UCSD-AML1 (cell line): ENCODE measurements at regions not wholly inside any gene's neighbourhood (a gene's known extent, or its start where the extent isn't known, plus 50 kb on each side); places are given as distances from the start of the nearest gene placed in this dataset.

Source experiments
- DNase-seq: peaks from one replicate; lab custom pipeline; 2025; ENCODE audit not compliant: unreplicated experiment; lab: John Stamatoyannopoulos, UW

GRCh38 chr10:8227246-8227645 lies 172.8 kb downstream of the GATA3 start:
- no peak for DNase-seq

GRCh38 chr10:8229153-8229552 lies 174.7 kb downstream of the GATA3 start:
- no peak for DNase-seq

GRCh38 chr10:8230902-8231301 lies 176.4 kb downstream of the GATA3 start:
- DNase-seq: no peak

- no peak for DNase-seq
Observed at GRCh38 chr10:8233049-8233448, 178.6 kb downstream of the GATA3 start.

- no peak for DNase-seq
Observed at GRCh38 chr10:8233832-8234259, 179.4 kb downstream of the GATA3 start.

- DNase-seq: no peak
Observed at GRCh38 chr10:8235253-8236027, 181.0 kb downstream of the GATA3 start.

GRCh38 chr10:8238986-8239385 lies 184.5 kb downstream of the GATA3 start:
- DNase-seq: no peak

- DNase-seq: no peak
Observed at GRCh38 chr10:8240861-8241260, 186.4 kb downstream of the GATA3 start.

GRCh38 chr10:8242295-8242872 lies 187.9 kb downstream of the GATA3 start:
- DNase-seq: no peak

- no peak for DNase-seq
Observed at GRCh38 chr10:8245131-8245813, 190.8 kb downstream of the GATA3 start.

GRCh38 chr10:8245814-8246142 lies 191.3 kb downstream of the GATA3 start:
- DNase-seq: no peak

- no peak for DNase-seq
Observed at GRCh38 chr10:8246548-8246947, 192.1 kb downstream of the GATA3 start.

- DNase-seq: no peak
Observed at GRCh38 chr10:8247191-8247590, 192.7 kb downstream of the GATA3 start.

- no peak for DNase-seq
Observed at GRCh38 chr10:8248868-8249267, 194.4 kb downstream of the GATA3 start.

GRCh38 chr10:8254350-8254749 lies 199.9 kb downstream of the GATA3 start:
- no peak for DNase-seq

GRCh38 chr10:8255301-8255700 lies 200.8 kb downstream of the GATA3 start:
- DNase-seq: no peak

GRCh38 chr10:8260645-8261044 lies 206.2 kb downstream of the GATA3 start:
- DNase-seq: no peak

- no peak for DNase-seq
Observed at GRCh38 chr10:8262317-8262716, 207.8 kb downstream of the GATA3 start.

GRCh38 chr10:8269976-8270375 lies 215.5 kb downstream of the GATA3 start:
- no peak for DNase-seq

- no peak for DNase-seq
Observed at GRCh38 chr10:8272794-8273425, 218.4 kb downstream of the GATA3 start.

GRCh38 chr10:8273749-8274148 lies 219.3 kb downstream of the GATA3 start:
- DNase-seq: no peak

- no peak for DNase-seq
Observed at GRCh38 chr10:8275911-8276310, 221.4 kb downstream of the GATA3 start.
